ENCODE measurements at regions not wholly inside any gene's neighbourhood (a gene's known extent, or its start where the extent isn't known, plus 50 kb on each side); places are given as distances from the start of the nearest gene placed in this dataset.
"Not testable (repeated sequence)": the region's sequence is repeated elsewhere in the genome, so short reads cannot be mapped to it uniquely, and the experiment has no call there.

DNA sequence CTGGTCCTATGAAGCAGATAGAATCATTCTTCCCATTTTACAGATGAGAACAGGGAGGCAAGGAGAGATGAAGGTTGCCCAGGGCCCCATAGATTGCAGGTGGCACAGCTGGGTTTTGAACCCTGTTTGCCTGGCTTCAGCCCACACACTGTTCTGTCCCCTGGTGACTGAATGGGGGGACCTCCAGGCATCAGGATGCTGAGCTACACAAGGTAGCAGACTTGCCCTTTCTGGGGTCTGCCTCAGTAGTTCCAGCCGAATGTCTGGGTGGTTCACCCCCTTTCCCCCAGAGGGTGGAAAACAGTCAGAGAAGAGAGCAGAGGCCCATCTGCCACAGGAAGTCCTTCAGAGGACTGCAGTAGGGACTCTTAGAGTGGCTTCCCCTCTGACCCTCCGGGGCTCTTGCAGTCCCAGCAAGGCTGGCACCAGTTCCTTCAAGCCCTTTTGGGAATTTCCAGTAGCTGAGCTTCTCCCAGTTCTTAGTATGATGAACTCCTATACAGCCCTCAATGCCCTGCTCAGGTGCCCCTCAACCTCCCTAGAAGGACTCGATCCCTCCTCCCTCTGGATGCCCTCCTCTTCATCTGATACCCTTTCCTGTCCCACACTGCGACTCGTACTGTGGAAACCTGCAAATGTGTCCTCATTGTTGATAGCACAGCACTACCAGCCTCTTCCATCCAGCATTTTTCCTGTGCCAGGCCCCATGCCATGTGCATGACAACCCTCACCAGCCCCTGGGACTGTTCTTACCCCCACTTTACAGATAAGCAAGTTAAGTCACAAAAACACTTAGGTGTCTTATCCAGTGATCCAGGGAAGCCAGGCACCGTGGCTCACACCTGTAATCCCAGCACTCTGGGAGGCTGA lies 82.8 kb downstream of the IGLL1 start:
- H3K27ac Mint-ChIP-seq: no peak overlapping the region
- POLR2A ChIA-PET: no interaction called here
- H3K4me1 Mint-ChIP-seq: peaks cover 17% of the 10 kb centered on the region

DNA sequence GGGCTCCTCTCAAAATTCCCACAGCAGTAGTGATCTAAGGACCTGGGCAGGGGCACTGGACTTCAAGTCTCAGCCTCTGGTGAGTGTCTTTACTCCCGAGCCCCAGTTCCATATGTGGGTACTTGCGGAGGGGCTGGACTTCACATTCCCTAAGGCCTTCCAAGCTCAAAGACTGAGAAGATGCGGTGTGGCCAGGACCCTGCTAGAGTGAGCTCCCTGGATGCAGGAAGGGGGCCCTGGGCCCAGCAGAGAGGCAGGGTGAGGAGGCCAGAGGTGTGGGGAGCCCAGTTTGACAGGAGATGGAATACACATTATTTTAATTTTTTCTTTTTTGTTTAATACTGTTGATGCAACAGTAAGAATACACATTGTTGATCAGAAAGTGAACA lies 83.7 kb downstream of the IGLL1 start:
- Mint-ChIP-seq H3K9me3 (no peaks in the 10 kb centered on the region), H3K4me1 (peaks cover 17% of the 10 kb centered on the region), H3K27ac (no peak overlapping the region), H3K27me3 (peaks cover 3% of the 10 kb centered on the region), H3K4me3 (no peak overlapping the region), H3K36me3 (ENCODE audit: low read depth) (no peaks in the 10 kb centered on the region)
- POLR2A ChIA-PET: no interaction called here
- CTCF ChIA-PET: no interaction called here
- no peak for DNase-seq

More for the DNA sequence above, 82.8 kb downstream of the IGLL1 start:
- H3K36me3 Mint-ChIP-seq (ENCODE audit: low read depth): no peaks in the 10 kb centered on the region
- no peak overlapping the region for H3K4me3 Mint-ChIP-seq
- H3K9me3 Mint-ChIP-seq: no peaks in the 10 kb centered on the region
- H3K27me3 Mint-ChIP-seq: peaks cover 3% of the 10 kb centered on the region
- CTCF ChIA-PET: no interaction called here
- no peak for DNase-seq

- H3K4me3 Mint-ChIP-seq: no peak overlapping the region
- CTCF ChIA-PET: no interaction called here
These were observed 84.3 kb downstream of the IGLL1 start for GRCh38 chr22:23495614-23496444.

GRCh38 chr22:23494930-23495266 lies 85.2 kb downstream of the IGLL1 start:
- no peak overlapping the region for H3K4me3 Mint-ChIP-seq
- no peak for DNase-seq
- H3K9me3 Mint-ChIP-seq: no peaks in the 10 kb centered on the region
- ChIA-PET POLR2A (no interaction called here), CTCF (no interaction called here)
- no peaks in the 10 kb centered on the region for H3K36me3 Mint-ChIP-seq (ENCODE audit: low read depth)
- peaks cover 3% of the 10 kb centered on the region for H3K27me3 Mint-ChIP-seq
- peaks cover 17% of the 10 kb centered on the region for H3K4me1 Mint-ChIP-seq
- no peak overlapping the region for H3K27ac Mint-ChIP-seq

More at GRCh38 chr22:23495614-23496444, 84.3 kb downstream of the IGLL1 start:
- peak; percentile 44 for DNase-seq
- peaks cover 3% of the 10 kb centered on the region for H3K27me3 Mint-ChIP-seq
- no peaks in the 10 kb centered on the region for H3K36me3 Mint-ChIP-seq (ENCODE audit: low read depth)
- H3K4me1 Mint-ChIP-seq: peaks cover 17% of the 10 kb centered on the region
- POLR2A ChIA-PET: no interaction called here
- no peak overlapping the region for H3K27ac Mint-ChIP-seq
- H3K9me3 Mint-ChIP-seq: no peaks in the 10 kb centered on the region

DNA sequence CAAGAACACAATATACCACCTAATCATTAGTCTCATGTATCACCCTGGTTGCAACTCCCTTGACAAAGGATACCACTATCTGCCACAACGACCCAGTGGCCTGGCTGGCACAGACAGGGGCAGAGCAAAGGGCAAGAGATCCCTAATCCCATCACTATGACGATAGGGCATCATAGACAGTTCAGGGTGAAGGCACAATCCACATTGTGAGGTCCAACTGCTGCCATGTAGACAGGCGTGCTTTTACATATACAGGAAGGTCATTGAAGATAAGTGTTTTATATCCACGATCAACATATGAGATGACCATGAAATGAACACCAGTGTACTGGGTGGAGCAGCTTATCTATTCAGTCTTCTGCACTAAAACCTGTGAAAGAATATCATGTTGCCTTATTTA lies 94.6 kb downstream of the IGLL1 start:
- H3K27me3 Mint-ChIP-seq: peaks cover 52% of the 10 kb centered on the region
- H3K4me1 Mint-ChIP-seq: peaks cover 5% of the 10 kb centered on the region
- ChIA-PET CTCF (no interaction called here), POLR2A (interaction anchor here (0.7 kb wide), 1 partner anchor 45 kb away, joined by 3 read pairs; no protein-coding TSS in a partner anchor)
- H3K9me3 Mint-ChIP-seq: no peaks in the 10 kb centered on the region
- no peak overlapping the region for H3K4me3 Mint-ChIP-seq
- no peak for DNase-seq
- H3K27ac Mint-ChIP-seq: no peak overlapping the region
- no peaks in the 10 kb centered on the region for H3K36me3 Mint-ChIP-seq (ENCODE audit: low read depth)

DNA sequence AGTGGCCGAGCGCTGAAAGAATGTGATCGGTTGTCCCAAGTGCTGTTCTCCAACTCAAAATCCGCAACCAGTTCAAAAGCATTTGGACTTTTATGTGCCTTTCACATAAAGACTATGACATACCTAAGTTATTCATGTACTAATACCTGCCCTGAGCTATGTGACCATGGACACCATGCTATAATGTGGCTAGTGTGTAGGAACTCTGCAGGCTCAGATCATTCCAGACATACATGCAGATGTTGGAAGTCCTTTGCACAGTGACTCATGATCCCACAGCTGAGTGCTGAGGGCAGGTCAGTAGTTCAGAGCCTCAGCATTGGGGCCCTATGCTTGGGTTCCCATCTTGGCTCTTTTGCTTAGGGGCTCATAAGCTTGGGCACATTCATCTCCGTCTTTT lies 95.4 kb downstream of the IGLL1 start:
- H3K27me3 Mint-ChIP-seq: peaks cover 55% of the 10 kb centered on the region
- DNase-seq: no peak
- H3K27ac Mint-ChIP-seq: no peak overlapping the region
- POLR2A ChIA-PET: no interaction called here
- CTCF ChIA-PET: no interaction called here
- H3K4me3 Mint-ChIP-seq: no peak overlapping the region
- no peaks in the 10 kb centered on the region for H3K9me3 Mint-ChIP-seq
- H3K4me1 Mint-ChIP-seq: peaks cover 5% of the 10 kb centered on the region
- H3K36me3 Mint-ChIP-seq (ENCODE audit: low read depth): no peaks in the 10 kb centered on the region

DNA sequence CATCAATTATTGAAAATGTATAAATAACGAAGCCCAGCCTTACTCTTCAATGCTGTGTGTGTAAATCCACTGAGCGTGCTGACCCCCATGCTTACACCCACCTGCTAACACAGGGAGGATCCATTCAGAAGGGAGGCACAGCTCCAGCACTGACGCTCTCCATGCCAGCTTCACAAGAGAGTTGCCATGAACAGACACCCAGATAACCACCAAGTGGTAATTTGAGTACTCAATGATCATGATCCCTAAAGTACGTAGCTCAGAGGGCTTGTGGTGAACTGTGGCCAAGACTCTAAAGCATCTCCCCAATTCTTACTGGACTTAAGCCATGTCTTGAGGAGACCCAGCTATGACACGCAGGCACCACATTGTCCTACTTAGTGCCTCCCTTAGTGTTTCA lies 98.7 kb downstream of the IGLL1 start:
- Mint-ChIP-seq H3K4me1 (peaks cover 4% of the 10 kb centered on the region), H3K27me3 (peaks cover 48% of the 10 kb centered on the region), H3K9me3 (no peaks in the 10 kb centered on the region), H3K36me3 (ENCODE audit: low read depth) (no peaks in the 10 kb centered on the region), H3K27ac (no peak overlapping the region), H3K4me3 (no peak overlapping the region)
- POLR2A ChIA-PET: no interaction called here
- no peak for DNase-seq
- CTCF ChIA-PET: no interaction called here

GRCh38 chr22:23478175-23478574 lies 101.9 kb downstream of the IGLL1 start:
- Mint-ChIP-seq H3K27ac (no peak overlapping the region), H3K9me3 (no peaks in the 10 kb centered on the region), H3K4me3 (no peak overlapping the region), H3K27me3 (peaks cover 38% of the 10 kb centered on the region), H3K36me3 (ENCODE audit: low read depth) (no peaks in the 10 kb centered on the region), H3K4me1 (peaks cover 4% of the 10 kb centered on the region)
- DNase-seq: no peak
- ChIA-PET CTCF (no interaction called here), POLR2A (no interaction called here)

DNA sequence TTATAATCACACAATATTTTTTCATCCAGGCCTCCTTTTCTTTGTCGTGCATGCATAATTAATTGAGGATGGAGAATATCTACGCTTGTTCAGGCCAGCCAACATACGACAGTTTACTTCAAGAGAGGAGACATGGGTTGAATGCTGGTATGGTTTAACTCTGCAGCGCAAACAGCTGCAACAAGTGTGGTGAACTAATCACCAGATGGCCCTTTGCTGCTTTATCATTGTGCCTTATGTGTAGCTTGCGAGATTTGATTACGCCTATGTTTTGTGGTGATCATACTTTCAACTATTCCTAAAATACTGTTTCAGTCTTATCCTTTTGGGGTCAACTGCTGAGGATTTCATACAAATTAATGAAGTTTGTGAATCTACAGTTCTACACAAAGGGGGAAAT lies 105.6 kb downstream of the IGLL1 start:
- H3K4me1 Mint-ChIP-seq; CTCF ChIA-PET; DNase-seq; POLR2A ChIA-PET; H3K4me3 Mint-ChIP-seq; H3K27ac Mint-ChIP-seq; H3K9me3 Mint-ChIP-seq; H3K36me3 Mint-ChIP-seq (ENCODE audit: low read depth): not testable (repeated sequence)
- H3K27me3 Mint-ChIP-seq: peaks cover 17% of the 10 kb centered on the region

DNA sequence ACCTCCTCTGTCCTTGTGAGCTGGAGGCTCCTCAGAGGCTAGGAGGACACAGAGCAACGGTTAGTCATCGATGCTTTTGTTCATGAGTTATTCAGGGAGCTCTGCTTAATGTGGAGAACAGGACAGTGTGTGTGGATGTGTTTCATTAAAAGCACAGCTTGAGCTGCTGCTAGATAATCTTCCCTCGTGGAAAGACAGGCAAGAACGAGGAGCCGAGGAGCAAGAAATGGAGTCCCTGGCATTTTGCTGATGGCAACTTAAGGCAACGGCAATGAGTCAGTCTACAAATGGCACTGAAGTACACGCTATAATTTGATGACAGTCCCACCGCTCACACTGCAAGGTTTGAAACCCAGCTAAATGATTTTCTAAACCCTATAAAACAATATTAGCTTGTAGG lies 106.2 kb downstream of the IGLL1 start:
- Mint-ChIP-seq H3K27me3 (peaks cover 13% of the 10 kb centered on the region), H3K4me3 (no peak overlapping the region), H3K4me1 (peaks cover 4% of the 10 kb centered on the region), H3K9me3 (no peaks in the 10 kb centered on the region), H3K36me3 (ENCODE audit: low read depth) (no peaks in the 10 kb centered on the region), H3K27ac (no peak overlapping the region)
- ChIA-PET CTCF (no interaction called here), POLR2A (no interaction called here)
- no peak for DNase-seq

- CTCF ChIA-PET; POLR2A ChIA-PET; H3K4me3 Mint-ChIP-seq; H3K27ac Mint-ChIP-seq; H3K9me3 Mint-ChIP-seq; H3K27me3 Mint-ChIP-seq; DNase-seq; H3K4me1 Mint-ChIP-seq; H3K36me3 Mint-ChIP-seq (ENCODE audit: low read depth): not testable (repeated sequence)
These were observed 107.7 kb downstream of the IGLL1 start for GRCh38 chr22:23472376-23472775.

GRCh38 chr22:23471698-23472097 lies 108.4 kb downstream of the IGLL1 start:
- ChIA-PET CTCF (no interaction called here), POLR2A (no interaction called here)
- H3K4me3 Mint-ChIP-seq: no peak overlapping the region
- no peaks in the 10 kb centered on the region for H3K36me3 Mint-ChIP-seq (ENCODE audit: low read depth)
- H3K27ac Mint-ChIP-seq: no peak overlapping the region
- no peak for DNase-seq
- no peaks in the 10 kb centered on the region for H3K9me3 Mint-ChIP-seq
- H3K27me3 Mint-ChIP-seq: peaks cover 10% of the 10 kb centered on the region
- H3K4me1 Mint-ChIP-seq: no peaks in the 10 kb centered on the region

GRCh38 chr22:23470811-23471389 lies 109.2 kb downstream of the IGLL1 start:
- no peak for DNase-seq
- Mint-ChIP-seq H3K4me1 (no peaks in the 10 kb centered on the region), H3K27me3 (peaks cover 16% of the 10 kb centered on the region), H3K27ac (no peak overlapping the region), H3K36me3 (ENCODE audit: low read depth) (no peaks in the 10 kb centered on the region), H3K9me3 (no peaks in the 10 kb centered on the region), H3K4me3 (no peak overlapping the region)
- POLR2A ChIA-PET: no interaction called here
- CTCF ChIA-PET: no interaction called here

All from activated CD4-positive, alpha-beta memory T cell treated with anti-CD3 and anti-CD28 coated beads, Interleukin-2, amount 10 ng/mL, durations not matched to agents 7 days and 5 days (primary cell).